ENCODE measurements at regions not wholly inside any gene's neighbourhood (a gene's known extent, or its start where the extent isn't known, plus 50 kb on each side); places are given as distances from the start of the nearest gene placed in this dataset.
A peak's percentile ranks its signal among the peaks of the same experiment; 100 is the strongest.

DNA sequence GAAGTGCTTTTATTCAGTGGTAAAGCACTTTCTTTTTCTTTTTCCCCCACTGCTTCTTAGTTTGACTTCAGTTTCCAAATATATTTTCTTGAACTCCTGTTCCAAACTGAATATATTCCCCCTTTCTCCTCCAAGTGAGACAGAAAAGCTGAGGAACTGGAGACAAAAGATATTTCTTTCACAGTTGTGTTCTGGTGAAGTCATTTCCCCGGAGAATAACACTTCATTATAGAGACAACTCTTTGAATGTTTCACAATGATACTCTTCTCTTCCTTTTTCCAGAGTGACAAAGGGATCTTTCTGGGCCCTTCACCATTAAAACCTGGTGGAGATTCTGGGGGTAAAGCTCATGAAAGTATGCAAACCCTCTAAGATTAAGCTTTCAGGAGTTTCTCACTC, 860.8 kb upstream of the SLITRK5 start:
- no peak for DNase-seq (ENCODE audit: low spot score in 2 of 2)
- Mint-ChIP-seq H3K4me3 (no peak overlapping the region), H3K36me3 (peaks cover 7% of the 10 kb centered on the region), H3K9me3 (peaks cover 15% of the 10 kb centered on the region), H3K27ac (peak overlapping the region; percentile 8), H3K4me1 (no peaks in the 10 kb centered on the region)
- ATAC-seq = no peak

- no peak for DNase-seq (ENCODE audit: low spot score in 2 of 2)
- Mint-ChIP-seq H3K36me3 (peaks cover 7% of the 10 kb centered on the region), H3K4me1 (no peaks in the 10 kb centered on the region), H3K9me3 (peaks cover 14% of the 10 kb centered on the region), H3K27ac (no peak overlapping the region), H3K4me3 (no peak overlapping the region)
- no peak for ATAC-seq
These were observed 858.0 kb upstream of the SLITRK5 start for GRCh38 chr13:86813198-86813597.

GRCh38 chr13:86825410-86825809, 845.8 kb upstream of the SLITRK5 start:
- H3K27ac Mint-ChIP-seq = no peak overlapping the region
- no peak for ATAC-seq
- H3K9me3 Mint-ChIP-seq = peaks cover 28% of the 10 kb centered on the region

GRCh38 chr13:86826232-86826631, 844.9 kb upstream of the SLITRK5 start:
- no peak for ATAC-seq
- Mint-ChIP-seq H3K4me1 (no peaks in the 10 kb centered on the region), H3K27ac (no peak overlapping the region), H3K4me3 (no peak overlapping the region), H3K36me3 (no peaks in the 10 kb centered on the region), H3K9me3 (peaks cover 24% of the 10 kb centered on the region)
- DNase-seq (ENCODE audit: low spot score in 2 of 2) = no peak

More at GRCh38 chr13:86825410-86825809, 845.8 kb upstream of the SLITRK5 start:
- no peaks in the 10 kb centered on the region for H3K36me3 Mint-ChIP-seq
- H3K4me3 Mint-ChIP-seq = no peak overlapping the region
- no peak for DNase-seq (ENCODE audit: low spot score in 2 of 2)
- no peaks in the 10 kb centered on the region for H3K4me1 Mint-ChIP-seq

DNA sequence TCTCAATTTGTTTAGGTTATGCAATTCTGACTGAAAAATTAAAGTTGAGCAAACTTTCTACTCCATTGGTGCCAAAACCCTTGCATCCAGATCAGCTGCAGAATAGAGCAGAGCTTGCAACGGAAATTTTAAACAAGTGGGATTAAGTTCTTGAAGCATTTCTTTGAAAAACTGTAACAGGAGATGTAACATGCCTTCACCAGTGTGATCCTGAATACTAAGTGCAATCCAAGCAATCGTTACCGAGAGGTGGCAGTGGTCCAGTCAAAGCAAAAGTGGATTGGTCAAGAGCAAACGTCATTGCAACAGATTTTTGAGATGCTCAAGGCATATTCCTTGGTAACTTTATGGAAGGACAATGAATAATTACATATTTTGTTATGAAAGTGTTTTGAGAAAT, 841.1 kb upstream of the SLITRK5 start:
- no peak for DNase-seq (ENCODE audit: low spot score in 2 of 2)

GRCh38 chr13:86831084-86831483, 840.1 kb upstream of the SLITRK5 start:
- peaks cover 17% of the 10 kb centered on the region for H3K9me3 Mint-ChIP-seq
- ATAC-seq = peak; percentile 62
- H3K27ac Mint-ChIP-seq = peak overlapping the region; percentile 3
- DNase-seq (ENCODE audit: low spot score in 2 of 2) = no peak
- no peaks in the 10 kb centered on the region for H3K36me3 Mint-ChIP-seq
- no peak overlapping the region for H3K4me3 Mint-ChIP-seq
- H3K4me1 Mint-ChIP-seq = no peaks in the 10 kb centered on the region

More for the DNA sequence above, 841.1 kb upstream of the SLITRK5 start:
- H3K9me3 Mint-ChIP-seq = peaks cover 10% of the 10 kb centered on the region
- H3K4me3 Mint-ChIP-seq = no peak overlapping the region
- H3K4me1 Mint-ChIP-seq = no peaks in the 10 kb centered on the region
- no peak for ATAC-seq
- no peak overlapping the region for H3K27ac Mint-ChIP-seq
- H3K36me3 Mint-ChIP-seq = no peaks in the 10 kb centered on the region

- H3K36me3 Mint-ChIP-seq = no peaks in the 10 kb centered on the region
- H3K4me3 Mint-ChIP-seq = no peak overlapping the region
- DNase-seq (ENCODE audit: low spot score in 2 of 2) (no peak), ATAC-seq (no peak)
- no peaks in the 10 kb centered on the region for H3K4me1 Mint-ChIP-seq
- no peak overlapping the region for H3K27ac Mint-ChIP-seq
- peaks cover 28% of the 10 kb centered on the region for H3K9me3 Mint-ChIP-seq
These were observed 832.6 kb upstream of the SLITRK5 start for GRCh38 chr13:86838411-86839120.

DNA sequence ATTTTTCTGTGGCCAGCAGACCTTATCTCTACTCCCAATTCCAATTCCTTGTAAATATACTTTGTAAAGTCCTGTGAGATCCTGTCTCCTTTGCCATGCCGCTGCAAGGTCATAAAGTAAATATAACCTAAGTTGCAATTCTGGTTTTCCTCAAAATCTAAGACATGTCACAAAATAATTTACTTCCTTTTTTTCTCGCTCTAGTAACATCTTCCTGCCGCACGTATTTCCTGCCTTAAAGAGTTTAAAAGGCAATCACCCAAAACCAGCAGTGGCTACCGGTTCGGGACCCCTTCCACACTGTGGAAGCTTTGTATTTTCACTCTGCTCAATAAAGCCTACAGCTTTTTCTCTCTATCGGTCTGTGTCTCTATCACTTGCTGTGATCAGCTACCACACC, 832.0 kb upstream of the SLITRK5 start:
- DNase-seq (ENCODE audit: low spot score in 2 of 2) (no peak), ATAC-seq (no peak)
- Mint-ChIP-seq H3K36me3 (no peaks in the 10 kb centered on the region), H3K9me3 (peaks cover 28% of the 10 kb centered on the region), H3K27ac (no peak overlapping the region), H3K4me1 (no peaks in the 10 kb centered on the region), H3K4me3 (no peak overlapping the region)

- Mint-ChIP-seq H3K27ac (no peak overlapping the region), H3K36me3 (no peaks in the 10 kb centered on the region), H3K4me3 (no peak overlapping the region), H3K4me1 (no peaks in the 10 kb centered on the region), H3K9me3 (peaks cover 25% of the 10 kb centered on the region)
- no peak for DNase-seq (ENCODE audit: low spot score in 2 of 2)
- ATAC-seq = peak; percentile 32
These were observed 830.6 kb upstream of the SLITRK5 start for GRCh38 chr13:86840250-86841191.

- ATAC-seq (no peak), DNase-seq (ENCODE audit: low spot score in 2 of 2) (no peak)
- H3K27ac Mint-ChIP-seq = no peak overlapping the region
- H3K9me3 Mint-ChIP-seq = peaks cover 23% of the 10 kb centered on the region
- H3K36me3 Mint-ChIP-seq = no peaks in the 10 kb centered on the region
- no peaks in the 10 kb centered on the region for H3K4me1 Mint-ChIP-seq
- H3K4me3 Mint-ChIP-seq = no peak overlapping the region
These were observed 829.9 kb upstream of the SLITRK5 start for GRCh38 chr13:86841264-86841663.

- DNase-seq (ENCODE audit: low spot score in 2 of 2) = no peak
- no peaks in the 10 kb centered on the region for H3K4me1 Mint-ChIP-seq
- no peak overlapping the region for H3K27ac Mint-ChIP-seq
- no peaks in the 10 kb centered on the region for H3K36me3 Mint-ChIP-seq
- no peak for ATAC-seq
- H3K9me3 Mint-ChIP-seq = peaks cover 27% of the 10 kb centered on the region
- no peak overlapping the region for H3K4me3 Mint-ChIP-seq
These were observed 824.7 kb upstream of the SLITRK5 start for GRCh38 chr13:86846501-86846900.

- ATAC-seq = no peak
- no peak overlapping the region for H3K27ac Mint-ChIP-seq
- no peak overlapping the region for H3K4me3 Mint-ChIP-seq
- no peaks in the 10 kb centered on the region for H3K36me3 Mint-ChIP-seq
- peaks cover 27% of the 10 kb centered on the region for H3K9me3 Mint-ChIP-seq
- no peak for DNase-seq (ENCODE audit: low spot score in 2 of 2)
- H3K4me1 Mint-ChIP-seq = no peaks in the 10 kb centered on the region
These were observed 822.5 kb upstream of the SLITRK5 start for GRCh38 chr13:86848716-86849115.

DNA sequence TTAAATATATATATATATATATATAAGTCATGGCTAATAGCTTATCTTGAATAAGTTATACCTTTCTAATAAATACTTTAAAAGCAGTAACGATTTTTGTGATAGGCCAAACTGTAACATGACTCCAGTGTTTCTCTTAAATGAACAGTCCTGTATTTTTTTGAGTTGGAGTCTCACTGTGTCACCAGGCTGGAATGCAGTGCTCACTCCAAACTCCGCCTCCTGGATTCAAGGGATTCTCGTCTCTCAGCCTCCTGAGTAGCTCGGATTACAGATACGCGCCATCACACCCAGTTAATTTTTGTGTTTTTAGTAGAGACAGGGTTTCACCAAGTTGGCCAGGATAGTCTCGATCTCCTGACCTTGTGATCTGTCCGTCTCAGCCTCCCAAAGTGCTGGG, 814.2 kb upstream of the SLITRK5 start:
- peaks cover 12% of the 10 kb centered on the region for H3K9me3 Mint-ChIP-seq
- no peak overlapping the region for H3K4me3 Mint-ChIP-seq
- no peak overlapping the region for H3K27ac Mint-ChIP-seq
- H3K36me3 Mint-ChIP-seq = no peaks in the 10 kb centered on the region
- ATAC-seq (no peak), DNase-seq (ENCODE audit: low spot score in 2 of 2) (no peak)
- H3K4me1 Mint-ChIP-seq = no peaks in the 10 kb centered on the region

GRCh38 chr13:86858216-86858615, 813.0 kb upstream of the SLITRK5 start:
- Mint-ChIP-seq H3K4me1 (no peaks in the 10 kb centered on the region), H3K36me3 (no peaks in the 10 kb centered on the region), H3K27ac (no peak overlapping the region), H3K9me3 (peaks cover 13% of the 10 kb centered on the region), H3K4me3 (no peak overlapping the region)
- ATAC-seq = no peak
- DNase-seq (ENCODE audit: low spot score in 2 of 2) = no peak

- H3K36me3 Mint-ChIP-seq = no peaks in the 10 kb centered on the region
- DNase-seq (ENCODE audit: low spot score in 2 of 2) (no peak), ATAC-seq (no peak)
- no peak overlapping the region for H3K4me3 Mint-ChIP-seq
- no peak overlapping the region for H3K27ac Mint-ChIP-seq
- H3K9me3 Mint-ChIP-seq = peaks cover 13% of the 10 kb centered on the region
- no peaks in the 10 kb centered on the region for H3K4me1 Mint-ChIP-seq
These were observed 809.0 kb upstream of the SLITRK5 start for GRCh38 chr13:86862137-86862536.

DNA sequence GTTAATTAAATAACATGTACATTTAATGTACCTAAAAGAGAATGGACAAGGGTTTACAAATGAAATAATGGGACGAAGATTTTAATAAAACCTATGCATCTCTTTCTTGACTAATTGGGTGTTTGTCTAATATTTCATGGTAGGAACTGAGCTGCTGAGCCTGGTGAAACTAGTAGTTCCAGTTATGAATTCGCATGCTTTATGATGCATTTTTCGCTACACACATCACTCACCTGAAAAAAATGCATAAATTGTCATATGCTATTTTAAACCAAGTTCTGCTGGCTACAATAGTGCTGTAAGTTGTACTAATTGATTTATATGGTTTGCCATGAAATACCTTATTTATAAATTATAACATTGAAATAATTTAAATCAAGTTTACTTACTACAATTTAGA, 806.8 kb upstream of the SLITRK5 start:
- no peak for DNase-seq (ENCODE audit: low spot score in 2 of 2)
- Mint-ChIP-seq H3K36me3 (no peaks in the 10 kb centered on the region), H3K4me3 (no peak overlapping the region), H3K4me1 (no peaks in the 10 kb centered on the region), H3K27ac (no peak overlapping the region), H3K9me3 (peaks cover 16% of the 10 kb centered on the region)
- no peak for ATAC-seq
